GM23338 (cell line): ENCODE measurements at regions not wholly inside any gene's neighbourhood (a gene's known extent, or its start where the extent isn't known, plus 50 kb on each side); places are given as distances from the start of the nearest gene placed in this dataset.

Source experiments
- CTCF ChIP-seq, 2 experiments: fragments of 200-600 bp in 1 of 2; sonication (generic) in 1 of 2; conservative IDR thresholded peaks; 2 replicates each; pipeline versions ENCODE4 v1.5.1 to v1.6.1; 2016 to 2017; ENCODE audit warnings: antibody characterized with exemption in 2 of 2, low read depth in 2 of 2, mild to moderate bottlenecking in 2 of 2, moderate library complexity in 1 of 2
- EZH2 ChIP-seq: fragments of 200-600 bp; sonication (generic); IDR thresholded peaks from one replicate; pipeline ENCODE4 v1.8.0; 2017; ENCODE audit warnings: antibody characterized with exemption, mild to moderate bottlenecking, low read depth; ENCODE audit not compliant: unreplicated experiment
- EZH2phosphoT487 ChIP-seq: fragments of 200-600 bp; sonication (generic); IDR thresholded peaks from one replicate; pipeline ENCODE4 v1.8.1; 2018; ENCODE audit warnings: antibody characterized with exemption; ENCODE audit not compliant: unreplicated experiment
- POLR2AphosphoS5 ChIP-seq: IDR thresholded peaks from 2 replicates; pipeline ENCODE4 v1.6.1; 2016; ENCODE audit warnings: antibody characterized with exemption, low read depth

- TF ChIP-seq CTCF (conservative IDR thresholded peaks at IDR 0.05; ENCODE audit: low read depth in 2 of 2): peak; percentile 31 to 55; a peak in 3 of 4 replicates
- no peak for TF ChIP-seq POLR2AphosphoS5
- no peak for TF ChIP-seq EZH2phosphoT487
- no peak for TF ChIP-seq EZH2
Observed at GRCh38 chr7:22657479-22657878, 69.5 kb upstream of the IL6 start.
